Activated CD4-positive, alpha-beta memory T cell treated with anti-CD3 and anti-CD28 coated beads, Interleukin-2, amount 10 ng/mL, durations not matched to agents 7 days and 5 days (primary cell): ENCODE measurements at regions not wholly inside any gene's neighbourhood (a gene's known extent, or its start where the extent isn't known, plus 50 kb on each side); places are given as distances from the start of the nearest gene placed in this dataset.

Experiments used
- CTCF ChIA-PET: fragments of 350-600 bp; sonication (Branson Sonifier 250); formaldehyde crosslinking; loops from one replicate; lab custom pipeline; 2021; ENCODE audit warnings: antibody characterized with exemption, inconsistent platforms; lab: Charles Lee
- POLR2A ChIA-PET: fragments of 350-600 bp; sonication (Branson Sonifier 250); formaldehyde crosslinking; loops from one replicate; lab custom pipeline; 2021; ENCODE audit warnings: antibody characterized with exemption; lab: Charles Lee
- DNase-seq: peaks from one replicate; pipeline ENCODE4 v3.0.0-alpha.2; 2020
- H3K27ac Mint-ChIP-seq: one replicate; pipeline ENCODE4 v1.8.0; 2021; ENCODE audit warnings: mild to moderate bottlenecking, mixed read lengths
- H3K27me3 Mint-ChIP-seq: one replicate; pipeline ENCODE4 v1.8.0; 2021; ENCODE audit warnings: mixed read lengths
- H3K36me3 Mint-ChIP-seq: one replicate; pipeline ENCODE4 v1.8.0; 2021; ENCODE audit warnings: low read depth, mixed read lengths
- H3K4me1 Mint-ChIP-seq: one replicate; pipeline ENCODE4 v1.8.0; 2021; ENCODE audit warnings: mixed read lengths
- H3K4me3 Mint-ChIP-seq: one replicate; pipeline ENCODE4 v1.8.0; 2021; ENCODE audit warnings: mild to moderate bottlenecking, mixed read lengths
- H3K9me3 Mint-ChIP-seq: one replicate; pipeline ENCODE4 v1.8.0; 2021; ENCODE audit warnings: mixed read lengths

DNA sequence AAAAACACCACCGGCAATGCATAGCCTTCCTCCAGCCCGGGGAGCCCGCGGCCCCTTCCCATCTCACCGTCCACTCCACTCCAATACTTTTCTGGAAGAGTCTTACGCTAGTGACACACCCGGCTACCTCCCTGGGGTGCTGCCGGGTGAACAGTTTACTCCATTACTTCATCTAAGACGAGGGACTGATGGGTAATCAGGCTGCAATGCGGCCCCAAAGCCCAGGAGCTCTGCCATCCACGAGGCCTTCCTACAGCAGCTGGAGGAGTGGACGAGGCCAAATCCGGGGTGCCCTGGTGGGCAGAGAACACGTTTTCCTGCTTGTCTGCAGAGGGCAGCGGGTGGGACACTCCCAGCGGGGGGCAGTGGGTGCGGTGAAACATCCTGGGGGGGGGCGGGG is 356.2 kb upstream of the SHH start:
- POLR2A ChIA-PET, result no interaction called here

DNA sequence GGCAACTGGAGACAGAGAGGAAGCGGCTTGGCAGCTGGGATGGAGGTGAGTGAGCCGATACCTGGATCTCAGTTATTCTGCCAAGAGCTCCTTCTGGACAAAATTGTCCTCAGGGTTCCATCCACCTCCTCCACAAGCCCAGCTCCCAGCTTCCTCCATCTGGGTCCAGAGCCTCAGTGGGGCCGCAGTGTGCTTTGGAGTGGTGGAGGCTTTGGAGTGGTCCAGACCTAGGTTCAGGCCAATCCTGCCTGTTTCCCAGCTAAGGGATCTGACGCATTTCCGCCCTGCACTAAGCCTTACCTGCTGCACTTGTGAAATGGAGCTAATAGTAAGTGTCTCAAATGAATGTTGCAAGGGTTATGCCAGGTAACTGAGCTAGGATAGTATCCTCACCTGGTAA is 355.7 kb upstream of the SHH start:
- Mint-ChIP-seq H3K4me1 (no peaks in the 10 kb centered on the region), H3K27ac (no peak overlapping the region), H3K36me3 (no peaks in the 10 kb centered on the region), H3K9me3 (no peaks in the 10 kb centered on the region), H3K27me3 (peaks cover 1% of the 10 kb centered on the region), H3K4me3 (no peak overlapping the region)
- DNase-seq, result no peak
- POLR2A ChIA-PET, result no interaction called here
- CTCF ChIA-PET, result no interaction called here

More for the DNA sequence above, 356.2 kb upstream of the SHH start:
- no peak for DNase-seq
- Mint-ChIP-seq H3K4me1 (no peaks in the 10 kb centered on the region), H3K27me3 (peaks cover 3% of the 10 kb centered on the region), H3K9me3 (no peaks in the 10 kb centered on the region), H3K4me3 (no peak overlapping the region), H3K27ac (no peak overlapping the region), H3K36me3 (no peaks in the 10 kb centered on the region)
- CTCF ChIA-PET, result no interaction called here

DNA sequence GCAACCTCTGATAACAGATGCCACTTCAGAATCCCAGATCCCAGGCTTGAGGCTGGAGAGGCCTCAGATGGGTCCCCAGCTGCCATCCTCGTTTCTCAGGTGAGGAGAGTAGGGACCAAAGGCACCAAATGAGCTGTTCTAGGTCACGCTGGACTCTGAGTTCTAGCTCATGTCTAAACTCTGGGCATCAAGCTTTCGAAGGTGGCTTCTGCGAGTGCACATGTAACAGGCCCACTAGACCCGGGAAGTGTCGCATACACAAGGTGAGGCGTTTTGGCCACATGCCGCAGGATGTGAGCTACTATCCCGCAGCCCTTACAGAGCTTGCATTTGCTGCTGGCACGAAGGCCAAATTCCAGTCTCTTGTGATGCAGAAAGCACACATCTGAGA is 355.1 kb upstream of the SHH start:
- CTCF ChIA-PET, result no interaction called here
- Mint-ChIP-seq H3K27me3 (peaks cover 1% of the 10 kb centered on the region), H3K4me3 (no peak overlapping the region), H3K36me3 (no peaks in the 10 kb centered on the region), H3K27ac (no peak overlapping the region), H3K4me1 (no peaks in the 10 kb centered on the region), H3K9me3 (no peaks in the 10 kb centered on the region)
- no peak for DNase-seq
- POLR2A ChIA-PET, result no interaction called here

DNA sequence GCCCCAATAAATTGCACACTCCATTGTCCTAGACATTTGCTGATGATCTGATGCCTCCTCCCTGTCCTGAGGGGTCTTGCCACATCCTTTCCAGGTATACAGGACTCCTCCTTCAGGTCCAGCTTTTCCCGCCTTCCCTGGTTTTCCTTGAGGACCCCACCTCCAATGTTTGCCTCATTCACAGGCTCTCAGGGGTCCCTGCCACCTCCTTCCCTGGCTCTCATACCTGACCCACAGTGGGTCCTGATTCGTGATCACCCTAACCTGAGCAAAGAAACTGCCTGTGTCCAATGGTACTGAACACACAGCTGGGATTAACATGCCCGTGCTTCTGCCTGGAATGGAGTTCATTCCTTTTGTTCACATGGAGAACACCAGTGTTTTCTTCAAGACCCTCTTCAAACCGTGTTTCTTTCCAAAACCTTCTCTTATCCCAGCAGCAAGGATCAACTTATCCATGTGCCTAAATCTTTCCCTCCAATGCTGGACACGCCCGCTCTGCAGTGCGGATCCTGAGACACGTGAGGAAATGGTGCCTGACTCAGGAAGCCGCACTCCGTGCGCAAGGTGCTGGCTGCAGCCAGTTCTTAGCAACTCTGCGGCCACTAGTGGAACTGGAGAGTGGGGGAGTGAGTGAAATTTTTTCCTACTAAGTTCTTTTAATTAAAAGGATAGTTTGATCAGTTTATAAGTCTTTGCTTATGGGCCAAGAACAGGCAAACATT is 354.6 kb upstream of the SHH start:
- H3K4me3 Mint-ChIP-seq, result no peak overlapping the region
- no peaks in the 10 kb centered on the region for H3K9me3 Mint-ChIP-seq
- no peak overlapping the region for H3K27ac Mint-ChIP-seq
- no peak for DNase-seq
- H3K4me1 Mint-ChIP-seq, result no peaks in the 10 kb centered on the region
- CTCF ChIA-PET, result no interaction called here
- H3K27me3 Mint-ChIP-seq, result peaks cover 1% of the 10 kb centered on the region
- POLR2A ChIA-PET, result no interaction called here
- no peaks in the 10 kb centered on the region for H3K36me3 Mint-ChIP-seq

DNA sequence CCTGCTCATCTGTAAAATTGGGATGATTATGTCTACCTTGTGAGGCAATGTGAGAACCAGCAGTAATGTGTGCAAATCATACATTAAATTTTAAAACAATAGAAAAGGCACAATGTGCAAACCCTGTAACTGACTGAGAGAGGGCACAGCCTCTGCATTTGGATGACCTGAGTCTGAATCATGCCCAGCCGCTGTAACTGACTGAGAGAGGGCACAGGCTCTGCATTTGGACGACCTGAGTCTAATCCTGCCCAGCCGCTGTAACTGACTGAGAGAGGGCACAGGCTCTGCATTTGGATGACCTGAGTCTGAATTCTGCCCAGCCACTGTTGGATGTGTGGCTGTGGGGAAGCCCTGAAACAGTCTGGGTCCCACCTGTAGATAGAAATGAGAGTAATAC is 351.5 kb upstream of the SHH start:
- no peaks in the 10 kb centered on the region for H3K4me1 Mint-ChIP-seq
- H3K27ac Mint-ChIP-seq, result no peak overlapping the region
- no peaks in the 10 kb centered on the region for H3K36me3 Mint-ChIP-seq
- H3K27me3 Mint-ChIP-seq, result peaks cover 1% of the 10 kb centered on the region
- no peak for DNase-seq
- ChIA-PET POLR2A (no interaction called here), CTCF (no interaction called here)
- H3K9me3 Mint-ChIP-seq, result no peaks in the 10 kb centered on the region
- no peak overlapping the region for H3K4me3 Mint-ChIP-seq

DNA sequence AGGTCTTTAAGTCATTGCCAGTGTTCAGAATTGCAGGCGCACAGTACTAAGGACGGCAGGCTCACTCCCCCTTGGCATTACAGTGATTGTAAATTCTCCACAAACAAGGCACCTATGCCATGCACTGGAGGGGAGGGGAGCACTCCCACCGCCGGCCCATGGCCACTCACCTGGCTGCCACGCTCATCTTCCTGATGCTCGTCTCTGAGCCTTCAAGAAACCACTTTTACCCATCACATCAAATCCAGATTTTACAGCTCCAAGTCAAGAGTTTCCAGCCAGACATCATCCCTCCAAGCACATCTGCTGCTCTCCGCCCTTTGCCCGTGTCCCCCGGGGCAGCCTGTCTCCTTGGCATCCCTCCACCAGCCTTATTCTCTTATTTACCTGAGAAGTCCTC is 350.2 kb upstream of the SHH start:
- no peak for DNase-seq
- POLR2A ChIA-PET, result no interaction called here
- H3K36me3 Mint-ChIP-seq, result no peaks in the 10 kb centered on the region
- no peaks in the 10 kb centered on the region for H3K9me3 Mint-ChIP-seq
- H3K27ac Mint-ChIP-seq, result no peak overlapping the region
- CTCF ChIA-PET, result no interaction called here
- H3K27me3 Mint-ChIP-seq, result peaks cover 1% of the 10 kb centered on the region
- H3K4me1 Mint-ChIP-seq, result no peaks in the 10 kb centered on the region
- H3K4me3 Mint-ChIP-seq, result no peak overlapping the region

DNA sequence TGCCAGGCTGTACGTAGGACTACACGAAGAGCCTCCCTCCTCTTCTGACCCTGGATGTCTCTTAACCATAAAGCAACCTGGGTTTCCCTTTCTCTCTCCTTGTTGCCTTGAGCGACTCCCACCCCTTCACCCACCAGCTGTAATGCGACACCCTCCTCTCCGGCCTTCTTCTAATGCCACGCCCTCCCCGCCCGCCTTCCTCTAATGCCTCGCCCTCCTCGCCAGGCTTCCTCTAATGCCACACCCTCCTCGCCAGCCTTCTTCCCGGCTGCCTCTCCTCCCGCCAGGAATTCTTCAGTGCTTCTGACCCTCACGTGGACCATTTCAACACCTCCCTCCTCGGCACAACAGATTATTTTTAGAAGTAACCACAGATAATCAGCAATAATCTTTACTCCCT is 348.5 kb upstream of the SHH start:
- POLR2A ChIA-PET, result no interaction called here
- no peaks in the 10 kb centered on the region for H3K36me3 Mint-ChIP-seq
- H3K27ac Mint-ChIP-seq, result no peak overlapping the region
- no peak overlapping the region for H3K4me3 Mint-ChIP-seq
- DNase-seq, result no peak
- peaks cover 1% of the 10 kb centered on the region for H3K27me3 Mint-ChIP-seq
- H3K4me1 Mint-ChIP-seq, result no peaks in the 10 kb centered on the region
- CTCF ChIA-PET, result no interaction called here
- H3K9me3 Mint-ChIP-seq, result peaks cover 5% of the 10 kb centered on the region

DNA sequence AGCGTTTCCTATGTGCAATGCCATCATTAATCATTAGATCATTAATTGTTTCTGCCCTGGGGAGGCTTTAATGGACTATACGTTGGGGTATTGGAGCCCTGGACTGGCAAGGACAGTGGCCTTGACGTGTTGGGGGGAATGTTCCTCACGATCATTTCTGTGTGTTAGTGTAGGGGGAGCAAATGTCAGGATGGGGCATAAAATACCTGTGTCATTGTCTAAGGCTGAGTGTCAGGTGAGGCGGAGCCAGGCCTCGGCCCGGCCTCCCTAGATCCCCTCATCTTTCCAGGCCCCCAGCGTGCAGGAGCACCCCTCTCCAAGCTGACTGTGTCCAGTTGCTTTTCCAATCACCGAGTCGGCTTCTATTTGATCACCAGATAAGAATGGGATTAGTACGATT is 346.4 kb upstream of the SHH start:
- no peak overlapping the region for H3K4me3 Mint-ChIP-seq
- H3K9me3 Mint-ChIP-seq, result peaks cover 8% of the 10 kb centered on the region
- no peaks in the 10 kb centered on the region for H3K27me3 Mint-ChIP-seq
- no peak for DNase-seq
- no peaks in the 10 kb centered on the region for H3K36me3 Mint-ChIP-seq
- no peak overlapping the region for H3K27ac Mint-ChIP-seq
- POLR2A ChIA-PET, result no interaction called here
- H3K4me1 Mint-ChIP-seq, result no peaks in the 10 kb centered on the region
- CTCF ChIA-PET, result no interaction called here

DNA sequence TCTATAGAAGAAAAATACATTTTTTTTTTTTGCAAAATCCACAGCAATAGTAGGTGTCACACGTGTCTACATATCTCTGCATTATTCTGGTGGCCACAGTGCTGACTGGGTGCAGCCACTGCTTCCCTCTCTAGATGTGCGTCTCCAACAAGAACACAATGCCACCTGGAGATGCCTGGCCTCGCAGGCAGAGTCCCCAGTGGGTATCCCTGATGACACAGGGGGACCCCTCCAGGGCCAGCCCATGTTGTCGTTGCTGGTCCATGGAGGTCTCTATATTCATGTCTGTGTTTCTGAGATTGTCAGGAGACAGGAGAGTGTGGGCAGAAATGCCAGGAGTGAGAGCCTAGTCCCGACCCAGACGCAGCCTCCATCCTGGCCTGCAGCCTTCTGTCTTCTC is 345.9 kb upstream of the SHH start:
- DNase-seq, result peak; percentile 6
- Mint-ChIP-seq H3K4me1 (no peaks in the 10 kb centered on the region), H3K27ac (no peak overlapping the region), H3K4me3 (no peak overlapping the region), H3K36me3 (no peaks in the 10 kb centered on the region), H3K9me3 (peaks cover 12% of the 10 kb centered on the region), H3K27me3 (no peaks in the 10 kb centered on the region)
- ChIA-PET POLR2A (no interaction called here), CTCF (no interaction called here)

DNA sequence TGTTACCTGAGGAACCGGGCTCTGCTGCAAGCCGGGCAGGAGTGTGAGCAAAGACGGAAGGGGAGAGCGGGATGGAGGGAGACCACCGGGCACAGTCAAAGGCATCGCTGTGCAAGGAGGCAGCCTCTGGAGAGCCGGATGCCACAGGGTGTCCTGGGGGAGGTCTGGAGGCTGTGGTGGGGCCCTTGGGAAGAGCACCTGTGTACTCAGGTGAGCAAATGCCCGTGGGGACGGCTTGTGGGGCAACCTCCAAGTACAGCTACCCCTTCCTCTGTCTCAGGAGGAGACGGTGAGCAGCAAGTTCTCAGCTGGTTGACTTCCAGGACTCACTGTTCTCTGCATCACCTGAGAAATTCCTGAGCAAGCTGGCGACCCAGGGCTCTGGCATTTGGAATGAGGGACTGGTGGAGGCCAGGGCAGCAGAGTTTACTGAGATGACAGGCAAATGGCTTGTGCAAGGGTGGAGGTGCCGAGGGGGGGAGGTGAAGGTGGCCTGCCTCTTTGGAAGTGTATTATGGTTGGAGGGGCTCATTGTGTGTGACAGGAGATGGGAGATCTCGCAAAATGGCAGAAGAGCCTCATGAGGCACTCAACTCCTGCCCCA is 345.2 kb upstream of the SHH start:
- Mint-ChIP-seq H3K27me3 (no peaks in the 10 kb centered on the region), H3K36me3 (no peaks in the 10 kb centered on the region), H3K9me3 (peaks cover 14% of the 10 kb centered on the region), H3K4me1 (no peaks in the 10 kb centered on the region), H3K4me3 (no peak overlapping the region), H3K27ac (no peak overlapping the region)
- peak; percentile 12 for DNase-seq
- ChIA-PET POLR2A (no interaction called here), CTCF (no interaction called here)

DNA sequence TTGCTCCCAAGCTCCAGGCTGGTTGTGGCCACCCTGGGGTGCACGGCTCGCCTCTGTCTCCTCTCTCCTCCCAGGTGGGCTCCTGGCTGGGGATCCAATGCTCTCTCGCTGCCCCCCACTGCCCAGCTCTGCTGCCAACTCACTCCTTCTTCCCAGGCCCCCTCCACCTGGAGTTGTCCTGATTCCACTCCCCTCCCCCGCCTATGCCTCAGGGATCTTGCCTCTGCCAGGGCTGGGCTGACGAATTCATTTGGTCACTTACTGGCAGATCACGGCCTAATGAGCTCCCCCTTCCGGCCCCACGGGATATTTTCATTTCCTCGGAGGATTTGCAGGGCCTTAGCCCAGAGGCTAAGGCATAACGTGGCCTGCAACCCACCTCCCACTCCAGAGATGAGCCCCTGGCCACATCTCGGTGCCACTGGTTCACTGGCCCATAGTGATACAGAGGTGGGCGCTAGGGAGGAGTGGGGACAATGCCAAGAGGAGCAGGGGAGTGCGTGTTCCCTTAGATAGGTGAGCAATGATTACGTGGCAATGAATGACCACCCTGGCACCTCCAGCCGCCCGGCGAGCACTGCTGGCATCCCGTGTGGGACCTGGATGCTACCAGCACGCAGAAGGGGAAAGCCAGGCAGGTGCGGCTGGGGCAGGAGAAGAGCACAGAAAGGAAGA is 344.6 kb upstream of the SHH start:
- CTCF ChIA-PET, result no interaction called here
- H3K27me3 Mint-ChIP-seq, result no peaks in the 10 kb centered on the region
- H3K27ac Mint-ChIP-seq, result no peak overlapping the region
- H3K4me1 Mint-ChIP-seq, result no peaks in the 10 kb centered on the region
- H3K4me3 Mint-ChIP-seq, result no peak overlapping the region
- H3K9me3 Mint-ChIP-seq, result peaks cover 14% of the 10 kb centered on the region
- H3K36me3 Mint-ChIP-seq, result no peaks in the 10 kb centered on the region
- POLR2A ChIA-PET, result no interaction called here
- peak; percentile 12 for DNase-seq

DNA sequence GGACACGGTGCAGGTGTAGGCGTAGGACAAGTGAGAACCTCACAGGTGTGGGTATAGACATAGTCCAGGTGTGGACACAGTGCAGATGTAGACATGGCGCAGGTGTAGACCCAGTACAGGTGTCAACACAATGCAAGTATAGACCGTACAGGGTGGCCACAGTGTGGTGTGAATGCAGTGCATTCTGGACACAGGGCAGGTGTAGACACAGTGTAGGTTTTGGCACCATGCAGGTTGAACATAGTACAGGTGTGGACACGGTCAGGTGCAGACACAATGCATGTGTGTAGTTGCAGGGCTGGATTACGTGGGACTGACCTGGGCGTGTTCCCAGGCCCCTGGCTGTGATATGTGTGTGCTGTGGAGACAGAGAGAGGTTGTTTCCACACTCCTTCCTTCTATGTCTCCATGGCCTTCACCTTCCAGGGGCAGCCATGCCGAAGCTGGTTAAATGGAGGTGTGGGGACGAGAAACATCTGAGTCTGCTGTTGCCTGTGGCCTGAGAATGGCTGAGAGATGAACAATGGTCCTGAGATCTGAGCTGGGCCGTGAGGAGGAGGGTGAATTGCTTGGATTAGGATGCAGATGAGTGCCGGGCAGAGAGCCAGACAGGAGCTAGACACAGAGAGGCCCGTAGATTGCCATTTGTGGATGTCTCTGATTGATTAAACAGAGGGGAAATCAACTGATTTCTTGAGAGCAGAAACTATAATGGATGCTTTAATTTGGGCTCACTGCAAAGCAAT is 343.9 kb upstream of the SHH start:
- H3K27me3 Mint-ChIP-seq, result no peaks in the 10 kb centered on the region
- peaks cover 14% of the 10 kb centered on the region for H3K9me3 Mint-ChIP-seq
- peak; percentile 15 for DNase-seq
- H3K27ac Mint-ChIP-seq, result no peak overlapping the region
- H3K4me1 Mint-ChIP-seq, result no peaks in the 10 kb centered on the region
- POLR2A ChIA-PET, result no interaction called here
- H3K4me3 Mint-ChIP-seq, result no peak overlapping the region
- CTCF ChIA-PET, result no interaction called here
- no peaks in the 10 kb centered on the region for H3K36me3 Mint-ChIP-seq

DNA sequence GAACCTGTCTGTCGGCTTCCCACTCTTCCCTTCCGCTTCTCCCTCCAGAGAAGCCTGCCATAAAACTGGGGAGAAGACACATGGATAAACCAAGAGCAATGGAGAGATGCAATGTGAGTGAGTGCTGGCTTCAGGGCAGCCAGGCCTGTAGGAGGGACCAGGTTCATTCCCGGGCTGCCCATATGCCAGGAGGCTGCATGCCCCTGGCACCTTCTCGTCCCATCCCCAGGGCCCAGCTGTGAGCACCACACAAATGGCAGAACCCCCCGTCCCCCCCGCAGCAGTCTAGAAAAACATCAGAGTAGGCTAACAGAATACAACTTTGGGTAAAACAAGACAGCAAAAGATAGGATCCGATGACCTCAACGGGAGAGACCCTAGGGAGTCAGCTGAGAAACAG is 341.3 kb upstream of the SHH start:
- H3K9me3 Mint-ChIP-seq, result peaks cover 14% of the 10 kb centered on the region
- H3K27ac Mint-ChIP-seq, result no peak overlapping the region
- ChIA-PET POLR2A (no interaction called here), CTCF (no interaction called here)
- H3K36me3 Mint-ChIP-seq, result no peaks in the 10 kb centered on the region
- no peak for DNase-seq
- no peaks in the 10 kb centered on the region for H3K27me3 Mint-ChIP-seq
- no peaks in the 10 kb centered on the region for H3K4me1 Mint-ChIP-seq
- no peak overlapping the region for H3K4me3 Mint-ChIP-seq
